Body of pancreas (tissue), 4 donors: ENCODE measurements at regions not wholly inside any gene's neighbourhood (a gene's known extent, or its start where the extent isn't known, plus 50 kb on each side); places are given as distances from the start of the nearest gene placed in this dataset.

Experiments used
- ATAC-seq: fragments of 150-250 bp; one replicate; pipeline ENCODE4 v1.9.1; 2016
- DNase-seq, 4 donors: peaks; one replicate each; pipeline ENCODE4 v3.0.0-alpha.2; 2019
- H3K27ac ChIP-seq, 4 donors: fragments of 200-600 bp; sonication (generic); 1 replicate in 3 of 4; 2 replicates in 1 of 4; pipeline versions ENCODE4 v1.5.1 to v1.6.1; 2016 to 2019; ENCODE audit warnings: mild to moderate bottlenecking in 1 of 4, mixed read lengths in 1 of 4, moderate library complexity in 1 of 4
- H3K27me3 ChIP-seq, 2 donors: fragments of 200-600 bp; sonication (generic); one replicate each; pipeline ENCODE4 v1.6.0; 2016; ENCODE audit warnings: mild to moderate bottlenecking in 1 of 2
- H3K36me3 ChIP-seq, 2 donors: fragments of 200-600 bp; sonication (generic); replicated peaks in 1 of 2; 2 replicates each; pipeline ENCODE4 v1.5.1; 2016; ENCODE audit warnings: low read depth in 2 of 2; ENCODE audit not compliant: insufficient read depth in 1 of 2
- H3K4me1 ChIP-seq: fragments of 200-600 bp; sonication (generic); one replicate; pipeline ENCODE4 v1.6.0; 2016
- H3K4me3 ChIP-seq, 2 donors: fragments of 200-600 bp; sonication (generic); 1 replicate in 1 of 2; 2 replicates in 1 of 2; pipeline ENCODE4 v1.5.1; 2016 to 2019
- H3K9me3 ChIP-seq, 3 donors: fragments of 200-600 bp; sonication (generic); 1 replicate in 2 of 3; 2 replicates in 1 of 3; pipeline ENCODE4 v1.5.1; 2016
- POLR2A ChIP-seq, 3 donors: fragments of 450-650 bp; IDR thresholded peaks; one replicate each; pipeline ENCODE4 v1.6.1; 2016; ENCODE audit warnings: antibody characterized with exemption in 3 of 3, mild to moderate bottlenecking in 2 of 3
- WGBS, 2 donors: methylation state at CpG; one replicate each; pipeline ENCODE4 v1.1.5; 2017; 5-methylcytosine and 5-hydroxymethylcytosine counted together
- intact Hi-C: fragments of 100-400 bp; cut with DNase I; formaldehyde crosslinking; loops from one replicate; pipeline ENCODE4 v1.15.1; 2023
- TF ChIP-seq, protein P1 (sequence below), 7 experiments: fragments of 450-650 bp in 4 of 7; fragments of 200-600 bp in 3 of 7; sonication (generic) in 3 of 7; IDR thresholded peaks; one replicate each; pipeline ENCODE4 v1.5.1; 2016 to 2019; ENCODE audit warnings: antibody characterized with exemption in 7 of 7

DNA sequence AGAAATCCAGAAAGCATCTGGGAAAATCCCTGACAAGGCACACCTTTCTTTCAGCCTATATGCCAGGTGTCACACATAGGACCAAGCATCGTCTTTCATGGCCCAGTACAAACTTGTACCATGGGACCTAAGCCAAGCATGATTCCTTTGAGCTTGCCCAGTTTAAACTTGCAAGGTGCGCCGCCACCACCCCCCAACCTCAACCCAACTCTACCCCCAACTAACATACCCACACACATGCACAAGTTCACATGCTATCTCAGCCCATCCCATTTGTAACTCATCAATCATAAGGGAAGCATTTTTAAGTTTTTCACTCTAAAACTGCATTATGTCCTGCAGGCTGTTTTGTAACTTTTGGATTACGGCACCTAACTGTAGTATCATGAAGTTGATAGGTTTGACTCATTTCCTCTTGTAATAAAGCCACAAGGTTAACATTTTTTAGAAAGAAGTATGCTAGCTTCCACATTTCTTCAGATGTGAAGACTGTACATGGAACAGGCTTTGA lies 145.9 kb upstream of the FST start:
- no peaks in the 10 kb centered on the region for H3K4me1 ChIP-seq
- intact Hi-C loops = no loop called here
- H3K27me3 ChIP-seq = no peaks in the 10 kb centered on the region
- WGBS, 2 donors = 66% methylated on average over 4 of the region's 4 CpGs
- no peak overlapping the region for H3K4me3 ChIP-seq
- no peaks in the 10 kb centered on the region for H3K36me3 ChIP-seq
- H3K27ac ChIP-seq = no peak overlapping the region
- H3K9me3 ChIP-seq = no peaks in the 10 kb centered on the region
- no peak for DNase-seq
- no peak for ATAC-seq
- TF ChIP-seq POLR2A (IDR thresholded peaks at IDR 0.05) = no peak
- TF ChIP-seq, protein P1, sequence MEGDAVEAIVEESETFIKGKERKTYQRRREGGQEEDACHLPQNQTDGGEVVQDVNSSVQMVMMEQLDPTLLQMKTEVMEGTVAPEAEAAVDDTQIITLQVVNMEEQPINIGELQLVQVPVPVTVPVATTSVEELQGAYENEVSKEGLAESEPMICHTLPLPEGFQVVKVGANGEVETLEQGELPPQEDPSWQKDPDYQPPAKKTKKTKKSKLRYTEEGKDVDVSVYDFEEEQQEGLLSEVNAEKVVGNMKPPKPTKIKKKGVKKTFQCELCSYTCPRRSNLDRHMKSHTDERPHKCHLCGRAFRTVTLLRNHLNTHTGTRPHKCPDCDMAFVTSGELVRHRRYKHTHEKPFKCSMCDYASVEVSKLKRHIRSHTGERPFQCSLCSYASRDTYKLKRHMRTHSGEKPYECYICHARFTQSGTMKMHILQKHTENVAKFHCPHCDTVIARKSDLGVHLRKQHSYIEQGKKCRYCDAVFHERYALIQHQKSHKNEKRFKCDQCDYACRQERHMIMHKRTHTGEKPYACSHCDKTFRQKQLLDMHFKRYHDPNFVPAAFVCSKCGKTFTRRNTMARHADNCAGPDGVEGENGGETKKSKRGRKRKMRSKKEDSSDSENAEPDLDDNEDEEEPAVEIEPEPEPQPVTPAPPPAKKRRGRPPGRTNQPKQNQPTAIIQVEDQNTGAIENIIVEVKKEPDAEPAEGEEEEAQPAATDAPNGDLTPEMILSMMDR (IDR thresholded peaks at IDR 0.05) = no peak

DNA sequence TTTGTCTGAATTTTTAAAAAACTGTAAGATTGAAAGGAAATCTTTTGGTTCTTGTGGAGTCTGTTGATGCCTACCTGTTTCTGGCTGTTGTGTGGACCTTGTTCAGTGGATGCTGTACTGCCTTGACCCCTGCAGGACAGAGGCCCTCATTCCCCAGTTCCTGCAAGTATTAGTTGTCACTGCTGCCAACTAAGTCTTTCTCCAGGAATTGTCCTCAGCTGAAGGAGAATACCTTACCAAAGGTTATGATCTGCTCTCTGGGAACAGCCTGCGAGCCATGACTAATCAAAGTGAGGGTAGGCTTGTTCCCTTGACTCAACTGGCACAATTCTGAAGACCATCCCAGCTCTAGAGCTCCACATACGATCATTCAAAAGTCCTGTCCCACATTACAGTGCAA lies 145.3 kb upstream of the FST start:
- TF ChIP-seq POLR2A (IDR thresholded peaks at IDR 0.05) = no peak
- TF ChIP-seq, protein P1 (IDR thresholded peaks at IDR 0.05) = no peak
- WGBS, 2 donors = 69 to 70% methylated on average over 2 of the region's 2 CpGs
- Histone ChIP-seq H3K27ac (no peak overlapping the region), H3K4me3 (no peak overlapping the region), H3K27me3 (no peaks in the 10 kb centered on the region), H3K36me3 (no peaks in the 10 kb centered on the region), H3K9me3 (no peaks in the 10 kb centered on the region), H3K4me1 (no peaks in the 10 kb centered on the region)
- intact Hi-C loops = no loop called here
- DNase-seq = no peak
- no peak for ATAC-seq

DNA sequence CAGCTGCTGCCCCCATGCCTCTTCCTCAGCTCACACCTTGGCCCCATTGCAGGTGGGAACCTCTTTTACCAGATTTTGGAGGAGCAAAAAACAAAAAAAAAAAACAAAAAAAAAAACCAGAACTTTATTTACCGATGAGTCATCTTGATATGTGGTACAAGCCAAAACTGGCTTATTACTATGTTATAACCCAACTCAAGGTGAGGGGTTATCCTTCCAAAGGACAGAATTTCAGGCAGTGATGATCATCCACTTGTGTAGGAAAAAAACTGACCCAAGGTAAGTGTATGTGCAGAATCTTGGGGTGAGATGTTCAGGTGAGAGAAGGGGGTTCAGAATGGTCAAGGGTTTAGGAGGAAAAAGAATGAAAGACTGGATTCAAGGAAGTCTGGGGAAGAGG lies 142.6 kb upstream of the FST start:
- Histone ChIP-seq H3K9me3 (no peaks in the 10 kb centered on the region), H3K4me3 (no peak overlapping the region), H3K27me3 (no peaks in the 10 kb centered on the region), H3K27ac (no peak overlapping the region), H3K36me3 (no peaks in the 10 kb centered on the region), H3K4me1 (no peaks in the 10 kb centered on the region)
- intact Hi-C loops = no loop called here
- TF ChIP-seq POLR2A (IDR thresholded peaks at IDR 0.05) = no peak
- 81 to 89% methylated on average over 1 of the region's 1 CpG for WGBS, 2 donors
- ATAC-seq (no peak), DNase-seq (no peak)

DNA sequence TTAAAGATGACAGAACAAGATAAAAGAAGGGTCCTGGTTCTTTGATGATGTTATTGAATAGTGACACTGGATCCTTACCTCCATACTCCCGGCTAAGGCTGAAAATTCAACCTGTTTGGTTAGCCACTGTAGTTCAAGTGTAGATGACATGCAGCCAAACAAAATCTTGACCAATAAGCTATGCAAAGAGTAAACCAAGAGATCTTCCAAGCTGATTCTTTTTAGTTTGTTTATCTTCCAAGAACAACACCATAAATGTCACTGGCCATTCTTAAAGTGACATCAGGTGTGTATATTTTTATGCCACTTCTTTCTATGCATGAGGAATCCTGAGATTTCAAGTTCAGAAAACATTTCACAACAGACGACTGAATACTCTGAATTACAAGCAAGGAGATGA lies 141.5 kb upstream of the FST start:
- Histone ChIP-seq H3K9me3 (no peaks in the 10 kb centered on the region), H3K27ac (no peak overlapping the region), H3K36me3 (no peaks in the 10 kb centered on the region), H3K27me3 (no peaks in the 10 kb centered on the region), H3K4me3 (no peak overlapping the region), H3K4me1 (no peaks in the 10 kb centered on the region)
- no peak for TF ChIP-seq POLR2A (IDR thresholded peaks at IDR 0.05)
- TF ChIP-seq, protein P1 (IDR thresholded peaks at IDR 0.05) = no peak
- WGBS, 2 donors = 47% methylated on average over 2 of the region's 2 CpGs
- DNase-seq (no peak), ATAC-seq (no peak)
- intact Hi-C loops = no loop called here

DNA sequence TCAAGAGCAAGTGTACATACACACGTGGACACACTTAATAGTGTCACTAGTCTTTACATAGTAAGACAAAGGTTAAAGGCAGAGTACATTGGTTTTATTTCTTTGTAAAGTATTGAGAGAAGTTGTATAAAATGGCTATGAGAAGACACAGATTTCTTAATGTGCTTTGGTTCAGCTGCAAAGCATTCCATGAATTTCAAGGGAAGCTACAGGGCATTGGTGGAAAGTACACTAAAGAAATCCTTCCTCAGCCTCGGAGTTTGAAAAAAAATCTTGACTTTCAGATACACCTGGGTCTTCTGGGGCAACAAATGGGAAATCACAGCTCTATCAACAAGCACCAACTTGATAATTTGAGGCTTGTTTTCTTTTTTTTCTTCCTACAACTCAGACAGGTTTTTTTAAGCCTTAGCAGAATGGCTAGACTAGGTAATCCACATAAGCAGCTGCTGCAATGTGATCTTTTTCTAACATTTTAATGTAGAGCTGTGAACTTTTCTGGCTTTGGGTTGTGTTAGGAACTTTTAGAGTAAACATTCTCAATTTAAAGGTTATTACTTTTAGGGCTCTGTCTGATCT lies 140.4 kb upstream of the FST start:
- TF ChIP-seq POLR2A (IDR thresholded peaks at IDR 0.05) = no peak
- TF ChIP-seq, protein P1 (IDR thresholded peaks at IDR 0.05) = no peak
- no peaks in the 10 kb centered on the region for H3K4me1 ChIP-seq
- DNase-seq (no peak), ATAC-seq (no peak)
- 35 to 46% methylated on average over 2 of the region's 2 CpGs for WGBS, 2 donors
- H3K9me3 ChIP-seq = no peaks in the 10 kb centered on the region
- no peaks in the 10 kb centered on the region for H3K27me3 ChIP-seq
- no peak overlapping the region for H3K27ac ChIP-seq
- intact Hi-C loops = no loop called here
- H3K36me3 ChIP-seq = no peaks in the 10 kb centered on the region
- H3K4me3 ChIP-seq = no peak overlapping the region
